Fibroblast of peridontal ligament (primary cell): ENCODE measurements at regions not wholly inside any gene's neighbourhood (a gene's known extent, or its start where the extent isn't known, plus 50 kb on each side); places are given as distances from the start of the nearest gene placed in this dataset.
A peak's percentile ranks its signal among the peaks of the same experiment; 100 is the strongest.

Experiments used
- DNase-seq: peaks from one replicate; pipeline ENCODE4 v3.0.0-alpha.2; 2010; ENCODE audit errors: extremely low read depth

DNA sequence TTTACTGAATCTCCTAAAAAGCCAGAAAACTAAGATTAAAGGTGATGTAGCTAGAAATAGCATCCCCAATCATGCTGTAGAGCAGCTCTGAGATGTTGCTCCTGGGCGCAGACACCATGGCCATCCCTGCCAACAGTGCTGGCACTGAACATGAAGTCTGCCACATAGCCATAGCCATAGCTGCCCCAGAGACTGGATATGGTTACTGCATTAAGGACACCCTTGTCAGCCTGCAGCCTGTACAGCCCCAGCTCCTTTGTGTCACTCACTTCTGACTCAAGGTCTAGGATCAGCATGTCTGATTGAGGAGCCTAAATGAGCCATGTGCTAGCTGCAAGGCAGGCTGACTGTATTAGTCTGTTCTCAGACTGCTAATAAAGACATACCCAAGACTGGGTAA is 284.6 kb downstream of the RPS24 start:
- no peak for DNase-seq

DNA sequence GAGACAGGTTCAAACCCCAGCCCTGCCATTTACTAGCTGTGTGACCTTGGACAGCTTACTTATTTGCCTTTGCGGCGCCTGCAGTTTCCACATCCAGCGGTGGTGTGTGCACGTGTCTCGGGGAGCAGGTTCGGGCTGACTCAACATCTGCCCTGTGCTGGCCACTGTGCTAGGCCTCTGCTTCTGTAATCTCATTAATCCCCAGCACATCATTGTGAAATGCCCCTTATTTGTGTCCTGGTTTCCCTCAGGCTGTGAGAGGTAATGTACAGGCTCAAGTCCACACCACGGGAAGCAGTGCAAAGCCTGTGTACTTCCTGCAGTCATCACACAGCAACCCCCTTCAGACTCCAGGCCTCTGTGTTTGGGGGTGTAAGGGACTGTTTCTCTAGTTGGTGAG is 285.7 kb downstream of the RPS24 start:
- DNase-seq: no peak

DNA sequence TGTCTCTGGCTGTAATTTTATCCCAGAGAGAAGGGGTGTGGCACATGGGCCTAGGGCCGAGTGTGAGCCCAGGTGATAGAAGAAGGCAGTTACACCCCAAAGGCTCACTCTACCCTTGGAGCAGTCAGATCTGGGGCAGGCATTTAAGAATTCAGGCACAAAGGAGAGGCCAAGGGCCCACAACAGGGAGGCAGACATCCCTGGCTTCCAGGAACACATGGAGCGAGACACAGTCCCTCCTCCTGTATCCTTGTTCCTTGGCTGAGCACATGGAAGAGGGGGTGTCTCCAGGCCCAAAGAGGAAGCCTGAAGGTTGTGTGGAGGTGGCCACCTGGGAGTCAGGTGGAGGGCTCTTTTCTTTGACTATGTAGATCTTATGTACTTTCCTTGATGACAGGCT is 286.2 kb downstream of the RPS24 start:
- DNase-seq: no peak

GRCh38 chr10:78320506-78320905 is 286.8 kb downstream of the RPS24 start:
- DNase-seq: no peak

DNA sequence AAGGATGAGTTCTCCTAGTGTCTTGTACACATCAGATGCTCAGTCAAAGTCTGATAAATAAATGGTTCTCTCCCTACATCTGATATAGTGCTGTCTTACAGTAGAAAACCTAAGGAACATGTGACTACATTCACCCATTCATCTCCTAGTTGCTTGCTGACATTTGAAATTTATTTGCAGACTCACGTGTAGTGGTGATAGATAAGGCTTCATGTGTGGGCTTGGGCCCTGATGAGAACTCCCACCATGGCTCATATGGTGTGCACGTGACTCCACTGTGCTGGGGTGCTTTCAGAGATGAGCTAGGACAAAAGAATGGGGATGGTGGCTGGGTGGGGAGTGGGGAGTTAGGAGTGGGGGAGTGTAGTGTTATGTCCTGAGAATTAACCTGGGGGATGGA is 287.3 kb downstream of the RPS24 start:
- no peak for DNase-seq

DNA sequence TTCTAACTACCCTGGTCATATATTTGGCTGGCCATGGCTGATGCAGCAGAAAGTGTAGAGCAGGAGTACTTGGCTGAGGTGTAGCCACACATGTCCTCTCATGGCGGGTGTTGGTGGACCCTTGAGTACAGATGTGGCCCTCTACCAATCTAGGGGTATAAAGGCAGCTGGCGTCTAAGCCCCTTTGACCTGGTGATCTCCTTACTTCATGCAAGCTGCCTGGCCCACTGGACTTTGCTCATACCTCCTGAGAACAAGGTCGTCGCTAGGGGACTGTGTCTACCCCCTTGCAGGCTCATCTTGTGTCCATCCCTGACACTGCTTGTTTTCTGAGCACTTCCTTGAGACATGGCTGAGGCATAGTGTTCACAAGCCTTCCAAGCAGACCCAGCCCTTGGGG is 287.8 kb downstream of the RPS24 start:
- DNase-seq: no peak

- DNase-seq: no peak
Observed at GRCh38 chr10:78326372-78326771, 292.7 kb downstream of the RPS24 start.

DNA sequence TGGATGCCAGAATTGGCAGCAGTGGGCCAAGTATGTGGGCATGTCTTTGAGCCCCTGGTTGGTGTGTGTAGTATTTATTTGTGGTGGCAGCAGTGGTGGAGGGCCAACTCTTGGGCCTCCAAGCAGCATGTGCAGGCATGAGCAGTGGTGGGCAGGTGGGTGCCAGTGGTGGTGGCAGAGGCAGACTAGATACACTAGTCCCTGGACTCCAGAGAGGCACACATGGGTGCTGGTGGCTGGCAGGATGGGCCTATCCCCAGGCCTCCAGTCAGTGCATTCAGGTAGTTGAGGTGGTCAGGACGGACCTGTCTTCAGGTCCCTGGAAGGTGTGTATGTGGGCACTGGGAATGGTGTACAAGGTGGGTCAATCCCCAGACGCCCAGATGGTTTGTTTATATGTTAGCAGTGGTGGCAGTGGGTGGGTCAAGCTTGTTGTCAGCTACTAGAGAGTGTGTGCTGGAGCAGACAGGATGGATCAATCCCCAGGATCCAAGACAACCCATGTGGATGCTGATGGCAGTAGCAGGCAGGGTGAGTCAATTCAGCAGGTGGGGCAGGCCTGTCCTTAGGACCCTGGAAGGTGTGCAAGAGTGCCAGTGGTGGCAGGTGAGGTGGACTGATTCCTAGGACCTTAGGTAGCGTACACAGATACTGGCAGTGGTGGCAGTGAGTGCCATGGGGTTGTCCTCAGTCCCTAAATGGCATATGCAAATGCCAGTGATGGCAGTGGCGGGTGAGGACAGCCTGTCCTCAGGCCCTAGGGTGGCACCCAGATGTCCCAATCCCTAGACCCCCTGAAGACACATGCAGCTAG is 294.3 kb downstream of the RPS24 start:
- no peak for DNase-seq

DNA sequence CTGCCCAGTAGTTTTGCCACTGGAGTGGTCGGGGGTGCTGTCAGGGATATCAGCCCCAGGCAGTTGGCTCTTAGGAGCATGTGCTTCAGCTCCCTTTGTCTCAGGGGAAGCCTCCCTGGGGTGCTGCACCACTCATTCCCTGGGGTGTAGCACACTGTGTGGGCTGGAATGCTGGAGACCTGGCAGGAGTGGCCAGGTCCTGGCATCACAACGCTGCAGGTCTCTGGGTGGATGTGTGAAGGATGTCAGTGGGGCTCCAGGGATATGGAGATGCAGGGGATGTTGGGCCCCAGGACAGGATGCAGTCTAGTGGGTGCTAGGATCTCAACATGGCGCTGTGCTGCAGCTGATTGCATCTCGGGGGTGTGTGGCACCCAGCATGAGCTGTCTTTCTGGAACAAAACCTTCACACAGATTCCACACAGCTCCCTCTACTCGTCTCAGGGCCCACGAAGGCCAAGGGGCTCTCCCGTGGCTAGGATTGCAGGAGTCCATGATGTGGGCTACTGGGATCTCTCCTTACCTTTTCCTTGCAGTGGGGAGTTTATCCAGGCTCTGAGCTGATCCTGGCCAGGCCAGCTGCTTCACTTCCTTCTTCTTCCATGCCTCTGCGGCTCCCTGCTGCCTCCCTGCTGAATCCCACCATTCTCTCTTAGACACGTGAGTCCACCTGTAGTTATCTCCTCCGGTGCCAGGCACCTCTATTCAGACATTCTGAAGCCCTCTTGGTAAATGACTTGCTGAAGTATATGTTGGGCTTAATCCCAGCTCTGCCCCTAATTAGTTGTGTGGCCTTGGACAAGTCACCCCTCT is 295.1 kb downstream of the RPS24 start:
- no peak for DNase-seq

DNA sequence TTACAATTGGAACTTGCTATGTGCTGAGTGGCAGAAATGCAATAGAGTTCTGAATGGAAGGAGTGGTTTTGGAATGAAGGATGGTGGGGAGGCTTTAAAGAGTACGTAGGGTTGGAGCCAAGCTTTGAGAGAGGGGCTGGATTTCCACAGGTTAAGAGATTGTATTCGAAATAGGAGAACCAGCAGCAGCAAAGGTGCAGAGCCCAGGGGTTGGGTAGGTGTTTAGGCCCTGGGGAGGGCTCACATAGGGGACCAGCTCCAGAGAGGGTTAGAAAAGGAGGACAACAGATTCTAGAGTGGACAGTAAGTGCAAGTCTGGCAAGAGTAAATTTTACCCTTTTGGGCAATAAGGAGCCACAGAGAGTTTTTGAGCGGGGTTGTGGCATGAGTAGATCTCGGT is 297.2 kb downstream of the RPS24 start:
- no peak for DNase-seq

- peak; percentile 80 for DNase-seq
Observed at GRCh38 chr10:78331391-78331922, 297.8 kb downstream of the RPS24 start.

DNA sequence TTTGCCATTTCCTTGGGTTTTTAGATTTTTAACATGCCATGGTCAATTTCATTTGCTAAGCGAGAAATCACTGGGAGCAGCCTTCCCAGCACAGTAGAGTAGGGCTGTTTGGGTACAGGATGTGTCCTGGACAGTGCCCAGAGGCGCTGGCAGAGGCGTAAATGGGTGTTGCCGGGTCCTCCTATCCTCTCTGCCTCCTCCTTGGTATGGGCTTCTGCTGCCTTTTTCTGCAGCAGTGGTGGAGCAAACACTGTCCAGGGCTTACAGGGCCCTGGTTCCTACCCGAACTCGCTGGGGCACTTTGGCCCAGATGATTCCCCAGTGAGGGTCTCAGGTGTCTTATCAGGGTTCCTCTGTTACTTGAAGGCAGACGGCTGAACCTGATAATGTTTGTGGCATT is 298.3 kb downstream of the RPS24 start:
- DNase-seq: peak; percentile 38

DNA sequence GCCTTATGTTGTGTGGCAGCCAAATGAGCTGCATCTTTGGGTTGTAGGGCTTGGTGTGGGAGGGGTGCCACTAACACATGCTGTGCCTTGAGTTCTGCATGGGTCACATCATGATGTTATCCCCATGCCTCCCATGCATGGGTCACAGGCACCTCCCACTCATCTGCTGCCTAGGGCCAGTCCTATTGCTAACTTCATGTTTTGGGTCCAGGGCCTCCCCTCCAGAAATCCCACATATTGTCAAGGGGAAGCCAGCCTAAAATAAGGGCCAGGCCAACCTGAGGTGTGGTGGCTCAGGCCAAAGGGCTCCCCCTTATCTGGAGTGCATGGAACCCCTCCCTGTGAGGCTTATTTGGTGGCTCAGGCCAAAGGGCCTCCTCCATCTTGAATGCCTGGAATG is 299.0 kb downstream of the RPS24 start:
- no peak for DNase-seq

DNA sequence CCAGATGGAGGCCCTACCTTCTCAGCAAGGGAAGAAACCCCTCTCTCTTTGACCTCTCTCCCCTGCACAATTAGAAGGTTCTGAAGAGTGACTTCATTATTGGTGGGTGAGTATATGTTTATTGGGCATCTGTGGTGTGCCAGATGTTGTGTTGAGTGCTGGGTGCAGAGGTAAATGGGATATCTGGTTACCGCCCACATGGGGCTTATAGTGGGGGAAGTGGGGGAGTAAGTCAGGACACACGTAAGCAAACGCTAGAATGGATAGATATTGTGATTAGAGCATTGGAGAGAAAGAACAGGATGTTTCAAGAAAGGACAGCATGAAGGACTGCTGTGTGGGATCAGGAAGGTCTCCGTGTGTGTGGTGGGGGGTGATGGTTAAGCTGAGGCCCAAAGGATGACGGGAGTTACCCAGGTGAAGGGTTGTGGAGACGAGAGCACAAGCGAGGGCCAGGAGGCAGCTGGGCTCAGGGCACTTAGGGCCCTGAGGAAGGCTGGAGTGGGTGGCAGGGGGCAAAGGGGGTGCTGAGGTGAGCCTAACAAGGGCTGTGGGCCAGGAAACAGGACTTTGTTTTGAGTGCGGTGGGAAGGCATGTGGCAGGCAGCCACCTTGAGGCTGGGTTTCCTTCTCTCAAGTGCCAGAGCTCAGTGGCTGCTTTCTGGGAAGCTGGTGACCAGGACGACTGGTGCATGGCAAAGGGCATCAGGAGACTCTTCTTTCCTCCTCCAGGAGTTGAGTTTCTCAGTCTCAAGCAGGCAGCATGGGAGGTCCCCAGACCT is 299.9 kb downstream of the RPS24 start:
- DNase-seq: no peak

DNA sequence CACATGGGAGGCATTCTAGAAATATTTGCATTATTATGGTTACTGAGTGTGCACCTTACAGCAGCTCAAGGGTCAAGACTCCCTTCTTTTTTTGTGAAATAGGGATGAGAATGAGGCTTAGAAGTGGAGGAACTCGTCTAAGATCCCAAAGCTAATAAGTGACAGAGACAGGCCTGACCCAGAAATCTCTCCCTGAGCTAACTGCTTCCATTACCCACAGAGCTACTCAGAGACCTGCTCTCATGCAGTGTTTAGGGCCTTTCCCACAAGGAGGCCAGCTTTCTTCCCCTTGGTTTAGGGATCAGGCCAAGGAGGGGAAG is 301.7 kb downstream of the RPS24 start:
- no peak for DNase-seq

- peak; percentile 79 for DNase-seq
Observed at GRCh38 chr10:78335691-78336401, 302.2 kb downstream of the RPS24 start.

GRCh38 chr10:78336402-78336791 is 302.7 kb downstream of the RPS24 start:
- DNase-seq: peak; percentile 82

- no peak for DNase-seq
Observed at GRCh38 chr10:78337016-78337415, 303.4 kb downstream of the RPS24 start.

DNA sequence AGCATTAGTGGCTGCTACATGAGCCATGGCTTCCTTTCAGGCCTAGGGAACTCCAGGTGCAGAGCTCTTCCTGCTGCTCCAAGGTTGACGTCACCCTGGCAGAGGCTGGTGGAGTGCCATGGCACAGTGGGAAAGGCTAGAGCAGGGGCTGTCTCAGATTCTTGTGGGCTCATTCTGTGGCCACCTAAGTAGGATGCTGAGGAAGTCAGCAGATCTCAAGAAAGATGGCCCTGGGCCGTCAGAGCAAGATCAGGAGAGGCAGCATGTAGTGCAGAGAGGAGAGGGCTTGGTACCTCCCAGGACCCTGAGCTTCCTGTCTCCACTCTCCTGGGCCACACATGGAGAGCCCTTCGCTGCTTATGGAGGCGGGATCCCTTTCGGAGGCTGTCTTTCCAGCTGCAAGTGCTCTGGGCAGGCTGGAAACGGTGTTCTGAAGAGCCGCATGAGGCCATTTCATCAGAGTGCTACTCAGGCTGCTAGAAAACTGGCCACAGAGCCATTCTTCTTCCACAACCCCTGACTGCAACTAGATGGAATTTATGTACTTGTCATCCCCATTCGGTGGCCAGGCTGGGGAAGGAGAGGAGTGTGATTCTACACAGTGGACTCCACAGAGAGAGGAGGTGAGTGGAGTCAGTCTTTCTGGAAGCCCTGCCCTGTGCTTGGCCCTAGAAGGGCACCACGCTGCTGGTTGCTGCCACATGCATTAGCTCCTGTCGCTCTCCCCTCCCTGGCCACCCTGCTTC is 304.2 kb downstream of the RPS24 start:
- no peak for DNase-seq

DNA sequence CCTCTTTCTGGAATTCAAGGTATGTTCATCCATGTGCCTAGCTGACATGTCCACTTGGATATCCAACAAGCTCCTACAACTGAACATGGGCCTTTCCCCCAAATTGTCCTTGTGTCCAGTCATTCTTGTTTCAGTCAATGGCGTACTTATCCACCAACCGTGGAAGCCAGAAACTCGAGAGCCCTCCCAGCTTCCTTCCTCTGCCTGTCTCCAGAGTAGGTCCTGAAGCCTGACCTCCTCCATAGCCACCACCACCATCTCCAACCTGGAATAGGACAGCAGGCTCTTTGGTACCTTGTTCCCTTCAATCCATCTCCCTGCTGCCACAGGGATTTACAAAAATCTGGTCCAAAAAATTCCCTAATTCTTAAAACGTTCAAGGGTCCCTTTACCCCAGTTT is 305.1 kb downstream of the RPS24 start:
- no peak for DNase-seq

- no peak for DNase-seq
Observed at GRCh38 chr10:78339251-78339650, 305.6 kb downstream of the RPS24 start.
